ENCODE measurements at regions not wholly inside any gene's neighbourhood (a gene's known extent, or its start where the extent isn't known, plus 50 kb on each side); places are given as distances from the start of the nearest gene placed in this dataset.
"Not testable (repeated sequence)": the region's sequence is repeated elsewhere in the genome, so short reads cannot be mapped to it uniquely, and the experiment has no call there.

GRCh38 chr12:67893022-67893580 is 96.1 kb upstream of the IFNG-AS1 start:
- Histone ChIP-seq H3K9me3 (ENCODE audit: control insufficient read depth, insufficient read depth, low read length) (no peaks in the 10 kb centered on the region), H3K27me3 (ENCODE audit: control insufficient read depth, low read length) (no peaks in the 10 kb centered on the region), H3F3A (ENCODE audit: control insufficient read depth, insufficient read depth) (no peaks in the 10 kb centered on the region), H3K9me2 (replicated peaks; ENCODE audit: control insufficient read depth, low read length) (no peaks in the 10 kb centered on the region), H3K4me1 (ENCODE audit: control insufficient read depth, low read length) (peaks cover 17% of the 10 kb centered on the region), H3K79me2 (ENCODE audit: control insufficient read depth, low read length) (no peaks in the 10 kb centered on the region), H3K4me3 (ENCODE audit: low read length) (no peak overlapping the region), H3K4me2 (ENCODE audit: low read length) (no peak overlapping the region), H4K20me1 (ENCODE audit: control insufficient read depth, insufficient read depth, low read depth, low read length) (no peaks in the 10 kb centered on the region), H3K27ac (ENCODE audit: low read depth, low read length) (no peak overlapping the region), H3K36me3 (ENCODE audit: control insufficient read depth, low read length) (no peaks in the 10 kb centered on the region)
- TF ChIP-seq CTCF (IDR thresholded peaks at IDR 0.05; ENCODE audit: low read depth, low read length, poor library complexity, severe bottlenecking), result no peak
- TF ChIP-seq EZH2phosphoT487 (IDR thresholded peaks at IDR 0.05; ENCODE audit: borderline replicate concordance, low read length), result no peak

DNA sequence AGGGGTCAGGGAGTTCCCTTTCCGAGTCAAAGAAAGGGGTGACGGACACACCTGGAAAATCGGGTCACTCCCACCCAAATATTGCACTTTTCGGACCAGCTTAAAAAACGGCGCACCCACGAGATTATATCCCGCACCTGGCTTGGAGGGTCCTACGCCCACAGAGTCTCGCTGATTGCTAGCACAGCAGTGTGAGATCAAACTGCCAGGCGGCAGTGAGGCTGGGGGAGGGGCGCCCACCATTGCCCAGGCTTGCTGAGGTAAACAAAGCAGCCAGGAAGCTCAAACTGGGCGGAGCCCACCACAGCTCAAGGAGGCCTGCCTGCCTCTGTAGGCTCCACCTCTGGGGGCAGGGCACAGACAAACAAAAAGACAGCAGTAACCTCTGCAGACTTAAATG is 88.8 kb upstream of the IFNG-AS1 start:
- H4K20me1 ChIP-seq (ENCODE audit: control insufficient read depth, insufficient read depth, low read depth, low read length); H3K9me3 ChIP-seq (ENCODE audit: control insufficient read depth, insufficient read depth, low read length); H3K9me2 ChIP-seq (replicated peaks; ENCODE audit: control insufficient read depth, low read length); H3K79me2 ChIP-seq (ENCODE audit: control insufficient read depth, low read length); H3K36me3 ChIP-seq (ENCODE audit: control insufficient read depth, low read length); H3F3A ChIP-seq (ENCODE audit: control insufficient read depth, insufficient read depth); H3K27ac ChIP-seq (ENCODE audit: low read depth, low read length); H3K4me3 ChIP-seq (ENCODE audit: low read length); H3K27me3 ChIP-seq (ENCODE audit: control insufficient read depth, low read length); H3K4me1 ChIP-seq (ENCODE audit: control insufficient read depth, low read length); H3K4me2 ChIP-seq (ENCODE audit: low read length): not testable (repeated sequence)

- Histone ChIP-seq H3K4me3 (ENCODE audit: low read length) (no peak overlapping the region), H3K4me2 (ENCODE audit: low read length) (no peak overlapping the region), H3F3A (ENCODE audit: control insufficient read depth, insufficient read depth) (no peaks in the 10 kb centered on the region), H3K79me2 (ENCODE audit: control insufficient read depth, low read length) (no peaks in the 10 kb centered on the region), H3K4me1 (ENCODE audit: control insufficient read depth, low read length) (no peaks in the 10 kb centered on the region), H4K20me1 (ENCODE audit: control insufficient read depth, insufficient read depth, low read depth, low read length) (no peaks in the 10 kb centered on the region), H3K9me3 (ENCODE audit: control insufficient read depth, insufficient read depth, low read length) (no peaks in the 10 kb centered on the region), H3K36me3 (ENCODE audit: control insufficient read depth, low read length) (no peaks in the 10 kb centered on the region), H3K27ac (ENCODE audit: low read depth, low read length) (no peak overlapping the region), H3K9me2 (replicated peaks; ENCODE audit: control insufficient read depth, low read length) (no peaks in the 10 kb centered on the region), H3K27me3 (ENCODE audit: control insufficient read depth, low read length) (no peaks in the 10 kb centered on the region)
- TF ChIP-seq CTCF (IDR thresholded peaks at IDR 0.05; ENCODE audit: low read depth, low read length, poor library complexity, severe bottlenecking), result no peak
- no peak for TF ChIP-seq EZH2phosphoT487 (IDR thresholded peaks at IDR 0.05; ENCODE audit: borderline replicate concordance, low read length)
Observed at GRCh38 chr12:67909091-67909531, 80.1 kb upstream of the IFNG-AS1 start.

GRCh38 chr12:67909681-67910080 is 79.6 kb upstream of the IFNG-AS1 start:
- TF ChIP-seq EZH2phosphoT487 (IDR thresholded peaks at IDR 0.05; ENCODE audit: borderline replicate concordance, low read length) (no peak), CTCF (IDR thresholded peaks at IDR 0.05; ENCODE audit: low read depth, low read length, poor library complexity, severe bottlenecking) (no peak)
- no peak overlapping the region for H3K4me2 ChIP-seq (ENCODE audit: low read length)
- no peak overlapping the region for H3K27ac ChIP-seq (ENCODE audit: low read depth, low read length)
- H3F3A ChIP-seq (ENCODE audit: control insufficient read depth, insufficient read depth), result no peaks in the 10 kb centered on the region
- no peak overlapping the region for H3K4me3 ChIP-seq (ENCODE audit: low read length)
- H4K20me1 ChIP-seq (ENCODE audit: control insufficient read depth, insufficient read depth, low read depth, low read length), result no peaks in the 10 kb centered on the region
- no peaks in the 10 kb centered on the region for H3K36me3 ChIP-seq (ENCODE audit: control insufficient read depth, low read length)
- H3K79me2 ChIP-seq (ENCODE audit: control insufficient read depth, low read length), result no peaks in the 10 kb centered on the region
- H3K27me3 ChIP-seq (ENCODE audit: control insufficient read depth, low read length), result no peaks in the 10 kb centered on the region
- H3K4me1 ChIP-seq (ENCODE audit: control insufficient read depth, low read length), result no peaks in the 10 kb centered on the region
- H3K9me2 ChIP-seq (replicated peaks; ENCODE audit: control insufficient read depth, low read length), result no peaks in the 10 kb centered on the region
- H3K9me3 ChIP-seq (ENCODE audit: control insufficient read depth, insufficient read depth, low read length), result no peaks in the 10 kb centered on the region
